OCI-LY7 (cell line): ENCODE measurements at regions not wholly inside any gene's neighbourhood (a gene's known extent, or its start where the extent isn't known, plus 50 kb on each side); places are given as distances from the start of the nearest gene placed in this dataset.

Experiments
- BruUV-seq: library from RNA; stranded (reverse); fragments of 400-500 nt; replicated peaks from 2 replicates; lab custom pipeline; 2021; lab: Mats Ljungman, UMichigan
- CTCF ChIA-PET: fragments of 300-600 bp; sonication (Branson Sonifier 250); formaldehyde crosslinking; loops from one replicate; lab custom pipeline; 2022; ENCODE audit warnings: antibody characterized with exemption; ENCODE audit not compliant: unreplicated experiment; lab: Charles Lee
- POLR2A ChIA-PET: fragments of 300-600 bp; sonication (Branson Sonifier 250); formaldehyde crosslinking; loops from one replicate; lab custom pipeline; 2022; ENCODE audit warnings: antibody characterized with exemption; lab: Charles Lee
- DNase-seq: peaks from one replicate; pipeline ENCODE4 v3.0.0-alpha.2; 2015; ENCODE audit warnings: low spot score
- H2AFZ ChIP-seq: fragments of 200-600 bp; sonication (generic), shearing (Covaris generic); 2 replicates; pipeline ENCODE4 v1.6.1; 2014; ENCODE audit warnings: mild to moderate bottlenecking, antibody characterized with exemption, low read length, moderate library complexity
- H3K27ac ChIP-seq: fragments of 200-600 bp; sonication (generic); 2 replicates; pipeline ENCODE4 v1.5.1; 2014; ENCODE audit warnings: mixed run types, low read depth, mild to moderate bottlenecking, moderate library complexity, low read length, inconsistent platforms; ENCODE audit not compliant: poor library complexity, severe bottlenecking
- H3K36me3 ChIP-seq: fragments of 200-600 bp; sonication (generic); 2 replicates; pipeline ENCODE4 v1.6.1; 2014; ENCODE audit warnings: mild to moderate bottlenecking, antibody characterized with exemption, low read length, moderate library complexity, mixed read lengths; ENCODE audit not compliant: insufficient read depth
- H3K4me1 ChIP-seq: fragments of 200-600 bp; sonication (generic); 2 replicates; pipeline ENCODE4 v1.5.1; 2014; ENCODE audit warnings: mild to moderate bottlenecking, low read length; ENCODE audit not compliant: insufficient read depth, poor library complexity, severe bottlenecking
- H3K4me2 ChIP-seq: fragments of 200-600 bp; sonication (generic); 2 replicates; pipeline ENCODE4 v1.6.1; 2014; ENCODE audit warnings: mild to moderate bottlenecking, low read length
- H3K4me3 ChIP-seq: fragments of 200-600 bp; sonication (generic); 2 replicates; pipeline ENCODE4 v1.5.1; 2014; ENCODE audit warnings: mild to moderate bottlenecking, low read depth, low read length; ENCODE audit not compliant: poor library complexity, severe bottlenecking
- H3K79me2 ChIP-seq: fragments of 200-600 bp; sonication (generic); 2 replicates; pipeline ENCODE4 v1.6.1; 2016; ENCODE audit warnings: low read depth, mild to moderate bottlenecking, low read length, moderate library complexity, mixed read lengths; ENCODE audit not compliant: insufficient read depth
- H3K9me2 ChIP-seq: fragments of 200-600 bp; sonication (generic); 2 replicates; pipeline ENCODE4 v1.6.1; 2016; ENCODE audit warnings: mild to moderate bottlenecking, low read length, mixed read lengths; ENCODE audit not compliant: insufficient read depth
- H3K9me3 ChIP-seq: fragments of 200-600 bp; sonication (generic); 2 replicates; pipeline ENCODE4 v1.6.1; 2014; ENCODE audit warnings: mild to moderate bottlenecking, mixed run types, low read length, mixed read lengths
- H4K20me1 ChIP-seq: fragments of 200-600 bp; sonication (generic); 2 replicates; pipeline ENCODE4 v1.6.1; 2014; ENCODE audit warnings: mild to moderate bottlenecking, antibody characterized with exemption, low read length, moderate library complexity, mixed read lengths; ENCODE audit not compliant: insufficient read depth
- CTCF ChIP-seq: fragments of 200-600 bp; sonication (generic); conservative IDR thresholded peaks from 2 replicates; pipeline ENCODE4 v1.5.1; 2014; ENCODE audit warnings: mild to moderate bottlenecking, antibody characterized with exemption, low read length, moderate library complexity, mixed read lengths
- EZH2phosphoT487 ChIP-seq: fragments of 200-600 bp; sonication (generic); IDR thresholded peaks from 2 replicates; pipeline ENCODE4 v1.6.1; 2018; ENCODE audit warnings: low read depth, borderline replicate concordance, mild to moderate bottlenecking, mixed run types, antibody characterized with exemption, low read length, moderate library complexity, mixed read lengths
- intact Hi-C: fragments of 100-400 bp; cut with micrococcal nuclease; formaldehyde crosslinking; loops from one replicate; pipeline ENCODE4 v1.10.0; 2022; ENCODE audit not compliant: unreplicated experiment

- H3K4me1 ChIP-seq = no peaks in the 10 kb centered on the region
- no peaks in the 10 kb centered on the region for H3K79me2 ChIP-seq
- H4K20me1 ChIP-seq = no peaks in the 10 kb centered on the region
- BruUV-seq = no TSS peak
- ChIA-PET CTCF (no interaction called here), POLR2A (interaction anchor here (1.0 kb wide), 2 partner anchors 13 to 1178 kb away, joined by 3 to 4 read pairs; no protein-coding TSS in a partner anchor)
- H3K27ac ChIP-seq = no peak overlapping the region
- no peak for TF ChIP-seq CTCF
- TF ChIP-seq EZH2phosphoT487 = no peak
- no peak overlapping the region for H2AFZ ChIP-seq
- intact Hi-C loops = no loop called here
- H3K9me3 ChIP-seq = no peaks in the 10 kb centered on the region
- no peaks in the 10 kb centered on the region for H3K36me3 ChIP-seq
- H3K9me2 ChIP-seq = no peaks in the 10 kb centered on the region
- H3K4me3 ChIP-seq = no peak overlapping the region
- H3K4me2 ChIP-seq = no peak overlapping the region
- no peak for DNase-seq
These were observed 64.8 kb upstream of the STK39 start for GRCh38 chr2:168312036-168312822.

GRCh38 chr2:168314236-168314635, 66.8 kb upstream of the STK39 start:
- H3K36me3 ChIP-seq = no peaks in the 10 kb centered on the region
- DNase-seq = no peak
- H2AFZ ChIP-seq = no peak overlapping the region
- CTCF ChIA-PET = no interaction called here
- no peaks in the 10 kb centered on the region for H3K4me1 ChIP-seq
- no peak for TF ChIP-seq CTCF
- no peak for TF ChIP-seq EZH2phosphoT487
- POLR2A ChIA-PET = no interaction called here
- no peak overlapping the region for H3K4me3 ChIP-seq
- no TSS peak for BruUV-seq
- no peaks in the 10 kb centered on the region for H3K9me2 ChIP-seq
- H3K4me2 ChIP-seq = no peak overlapping the region
- H3K79me2 ChIP-seq = no peaks in the 10 kb centered on the region
- no peaks in the 10 kb centered on the region for H4K20me1 ChIP-seq
- intact Hi-C loops = no loop called here
- no peaks in the 10 kb centered on the region for H3K9me3 ChIP-seq
- no peak overlapping the region for H3K27ac ChIP-seq
